ENCODE measurements at regions not wholly inside any gene's neighbourhood (a gene's known extent, or its start where the extent isn't known, plus 50 kb on each side); places are given as distances from the start of the nearest gene placed in this dataset.

GRCh38 chr3:159600291-159600690 lies 388.3 kb upstream of the IL12A start:
- TF ChIP-seq, protein P1, sequence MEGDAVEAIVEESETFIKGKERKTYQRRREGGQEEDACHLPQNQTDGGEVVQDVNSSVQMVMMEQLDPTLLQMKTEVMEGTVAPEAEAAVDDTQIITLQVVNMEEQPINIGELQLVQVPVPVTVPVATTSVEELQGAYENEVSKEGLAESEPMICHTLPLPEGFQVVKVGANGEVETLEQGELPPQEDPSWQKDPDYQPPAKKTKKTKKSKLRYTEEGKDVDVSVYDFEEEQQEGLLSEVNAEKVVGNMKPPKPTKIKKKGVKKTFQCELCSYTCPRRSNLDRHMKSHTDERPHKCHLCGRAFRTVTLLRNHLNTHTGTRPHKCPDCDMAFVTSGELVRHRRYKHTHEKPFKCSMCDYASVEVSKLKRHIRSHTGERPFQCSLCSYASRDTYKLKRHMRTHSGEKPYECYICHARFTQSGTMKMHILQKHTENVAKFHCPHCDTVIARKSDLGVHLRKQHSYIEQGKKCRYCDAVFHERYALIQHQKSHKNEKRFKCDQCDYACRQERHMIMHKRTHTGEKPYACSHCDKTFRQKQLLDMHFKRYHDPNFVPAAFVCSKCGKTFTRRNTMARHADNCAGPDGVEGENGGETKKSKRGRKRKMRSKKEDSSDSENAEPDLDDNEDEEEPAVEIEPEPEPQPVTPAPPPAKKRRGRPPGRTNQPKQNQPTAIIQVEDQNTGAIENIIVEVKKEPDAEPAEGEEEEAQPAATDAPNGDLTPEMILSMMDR (IDR thresholded peaks at IDR 0.05) = no peak
- TF ChIP-seq POLR2A (IDR thresholded peaks at IDR 0.05) = no peak
- TF ChIP-seq EP300 (IDR thresholded peaks at IDR 0.05; ENCODE audit: low read depth) = no peak
